Spleen (tissue), 7 donors: ENCODE measurements at regions not wholly inside any gene's neighbourhood (a gene's known extent, or its start where the extent isn't known, plus 50 kb on each side); places are given as distances from the start of the nearest gene placed in this dataset.
"Not testable (repeated sequence)": the region's sequence is repeated elsewhere in the genome, so short reads cannot be mapped to it uniquely, and the experiment has no call there.

ENCODE experiments used
- POLR2A ChIP-seq, 3 donors: fragments of 450-650 bp; IDR thresholded peaks; one replicate each; pipeline ENCODE4 v1.5.1; 2017; ENCODE audit warnings: antibody characterized with exemption in 3 of 3, mild to moderate bottlenecking in 1 of 3
- TF ChIP-seq, protein P1 (sequence below), 11 experiments: fragments of 200-600 bp in 7 of 11; fragments of 450-650 bp in 4 of 11; sonication (generic) in 4 of 11; IDR thresholded peaks in 8 of 11; conservative IDR thresholded peaks in 3 of 11; 1 replicate in 7 of 11; 2 replicates in 4 of 11; pipeline versions ENCODE4 v1.4.0 to v1.8.0; 2016 to 2021; ENCODE audit warnings: antibody characterized with exemption in 11 of 11, inconsistent platforms in 4 of 11, mild to moderate bottlenecking in 1 of 11
- donor health status: DM: no; HTN: no; CAD: no; lungs with moderate emphysema.
- donor health status: DM: no; HTN: no; CAD: no.
- donor health status: DM: no; HTN: no; CAD: no.

DNA sequence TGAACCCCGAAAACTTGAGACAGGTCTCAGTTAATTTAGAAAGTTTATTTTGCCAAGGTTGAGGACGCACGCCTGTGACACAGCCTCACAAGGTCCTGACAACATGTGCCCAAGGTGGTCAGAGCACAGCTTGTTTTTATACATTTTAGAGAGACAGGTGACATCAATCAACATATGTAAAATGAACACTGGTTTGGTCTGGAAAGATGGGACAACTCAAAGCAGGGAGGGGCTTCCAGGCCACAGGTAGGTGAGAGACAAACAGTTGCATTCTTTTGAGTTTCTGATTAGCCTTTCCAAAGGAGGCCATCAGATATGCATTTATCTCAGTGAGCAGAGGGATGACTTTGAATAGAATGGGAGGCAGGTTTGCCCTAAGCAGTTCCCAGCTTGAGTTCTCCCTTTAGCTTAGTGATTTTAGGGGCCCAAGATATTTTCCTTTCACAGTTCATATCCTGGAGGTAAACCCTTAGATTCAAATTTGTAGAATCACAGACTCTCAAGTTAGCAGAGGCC lies 262.8 kb downstream of the ARHGAP12 start:
- TF ChIP-seq, protein P1, sequence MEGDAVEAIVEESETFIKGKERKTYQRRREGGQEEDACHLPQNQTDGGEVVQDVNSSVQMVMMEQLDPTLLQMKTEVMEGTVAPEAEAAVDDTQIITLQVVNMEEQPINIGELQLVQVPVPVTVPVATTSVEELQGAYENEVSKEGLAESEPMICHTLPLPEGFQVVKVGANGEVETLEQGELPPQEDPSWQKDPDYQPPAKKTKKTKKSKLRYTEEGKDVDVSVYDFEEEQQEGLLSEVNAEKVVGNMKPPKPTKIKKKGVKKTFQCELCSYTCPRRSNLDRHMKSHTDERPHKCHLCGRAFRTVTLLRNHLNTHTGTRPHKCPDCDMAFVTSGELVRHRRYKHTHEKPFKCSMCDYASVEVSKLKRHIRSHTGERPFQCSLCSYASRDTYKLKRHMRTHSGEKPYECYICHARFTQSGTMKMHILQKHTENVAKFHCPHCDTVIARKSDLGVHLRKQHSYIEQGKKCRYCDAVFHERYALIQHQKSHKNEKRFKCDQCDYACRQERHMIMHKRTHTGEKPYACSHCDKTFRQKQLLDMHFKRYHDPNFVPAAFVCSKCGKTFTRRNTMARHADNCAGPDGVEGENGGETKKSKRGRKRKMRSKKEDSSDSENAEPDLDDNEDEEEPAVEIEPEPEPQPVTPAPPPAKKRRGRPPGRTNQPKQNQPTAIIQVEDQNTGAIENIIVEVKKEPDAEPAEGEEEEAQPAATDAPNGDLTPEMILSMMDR (IDR thresholded peaks at IDR 0.05 in 8 of 11, conservative IDR thresholded peaks at IDR 0.05 in 3 of 11) = not testable (repeated sequence)
- not testable (repeated sequence) for TF ChIP-seq POLR2A (IDR thresholded peaks at IDR 0.05)
